ENCODE measurements at regions not wholly inside any gene's neighbourhood (a gene's known extent, or its start where the extent isn't known, plus 50 kb on each side); places are given as distances from the start of the nearest gene placed in this dataset.

- Histone ChIP-seq H3K4me3 (ENCODE audit: low read depth, low read length) (no peak overlapping the region), H3K9me3 (ENCODE audit: control insufficient read depth, insufficient read depth, low read depth, low read length) (no peaks in the 10 kb centered on the region), H3K4me1 (ENCODE audit: control insufficient read depth, insufficient read depth, low read length) (no peaks in the 10 kb centered on the region), H3K27ac (ENCODE audit: extremely low read depth, low read depth, low read length) (no peak overlapping the region), H3K36me3 (ENCODE audit: control insufficient read depth in 2 of 2, insufficient read depth in 1 of 2, low read length in 2 of 2) (no peaks in the 10 kb centered on the region)
- POLR2A ChIA-PET = no interaction called here
- no peak for TF ChIP-seq GLI4 (tag by site-specific recombination; IDR thresholded peaks at IDR 0.05)
- TF ChIP-seq ZFHX2 (tag by site-specific recombination; conservative IDR thresholded peaks at IDR 0.05) = no peak
- TF ChIP-seq FEZF1 (tag by site-specific recombination; IDR thresholded peaks at IDR 0.05) = no peak
- no peak for TF ChIP-seq HIC1 (tag by site-specific recombination; IDR thresholded peaks at IDR 0.05)
- TF ChIP-seq ZBTB8A (tag by site-specific recombination; IDR thresholded peaks at IDR 0.05) = no peak
- TF ChIP-seq ZBTB10 (tag by site-specific recombination; IDR thresholded peaks at IDR 0.05) = no peak
- TF ChIP-seq KLF1 (tag by site-specific recombination; IDR thresholded peaks at IDR 0.05) = no peak
- no peak for TF ChIP-seq ZNF658 (tag by site-specific recombination; IDR thresholded peaks at IDR 0.05)
- TF ChIP-seq ZBTB7A (tag by site-specific recombination; IDR thresholded peaks at IDR 0.05; ENCODE audit: low read depth) = no peak
- CTCF ChIA-PET = no interaction called here
Measured at GRCh38 chr18:10343778-10344177, 110.7 kb upstream of the APCDD1 start.

- ChIA-PET CTCF (interaction anchor here (0.6 to 1.1 kb wide), 3 partner anchors 173 to 375 kb away, joined by 3 read pairs; no protein-coding TSS in a partner anchor), POLR2A (no interaction called here)
- no peaks in the 10 kb centered on the region for H3K9me3 ChIP-seq (ENCODE audit: control insufficient read depth, insufficient read depth, low read depth, low read length)
- no peak overlapping the region for H3K27ac ChIP-seq (ENCODE audit: extremely low read depth, low read depth, low read length)
- no peak for TF ChIP-seq ZBTB17 (tag by site-specific recombination; IDR thresholded peaks at IDR 0.05)
- no peak for TF ChIP-seq ZNF214 (tag by site-specific recombination; IDR thresholded peaks at IDR 0.05; ENCODE audit: borderline replicate concordance)
- TF ChIP-seq ZBTB49 (tag by site-specific recombination; IDR thresholded peaks at IDR 0.05; ENCODE audit: low read depth) = no peak
- no peak for TF ChIP-seq ZNF169 (tag by site-specific recombination; IDR thresholded peaks at IDR 0.05)
- no peak for TF ChIP-seq ZNF776 (tag by site-specific recombination; IDR thresholded peaks at IDR 0.05; ENCODE audit: borderline replicate concordance)
- no peak for TF ChIP-seq ZFHX2 (tag by site-specific recombination; conservative IDR thresholded peaks at IDR 0.05)
- TF ChIP-seq TCF7L2 (IDR thresholded peaks at IDR 0.05; ENCODE audit: borderline replicate concordance, low read depth, low read length) = no peak
- TF ChIP-seq ZNF362 (tag by site-specific recombination; IDR thresholded peaks at IDR 0.05) = no peak
- no peak for TF ChIP-seq ZNF623 (tag by site-specific recombination; IDR thresholded peaks at IDR 0.05)
- TF ChIP-seq ZNF660 (tag by site-specific recombination; IDR thresholded peaks at IDR 0.05) = no peak
- no peak for TF ChIP-seq ZNF626 (tag by site-specific recombination; IDR thresholded peaks at IDR 0.05)
- TF ChIP-seq SCRT1 (tag by site-specific recombination; IDR thresholded peaks at IDR 0.05; ENCODE audit: borderline replicate concordance) = no peak
- no peak overlapping the region for H3K4me3 ChIP-seq (ENCODE audit: low read depth, low read length)
- no peaks in the 10 kb centered on the region for H3K4me1 ChIP-seq (ENCODE audit: control insufficient read depth, insufficient read depth, low read length)
- no peaks in the 10 kb centered on the region for H3K36me3 ChIP-seq (ENCODE audit: control insufficient read depth in 2 of 2, insufficient read depth in 1 of 2, low read length in 2 of 2)
Measured at GRCh38 chr18:10346749-10347415, 107.6 kb upstream of the APCDD1 start.
